ENCODE measurements at regions not wholly inside any gene's neighbourhood (a gene's known extent, or its start where the extent isn't known, plus 50 kb on each side); places are given as distances from the start of the nearest gene placed in this dataset.

DNA sequence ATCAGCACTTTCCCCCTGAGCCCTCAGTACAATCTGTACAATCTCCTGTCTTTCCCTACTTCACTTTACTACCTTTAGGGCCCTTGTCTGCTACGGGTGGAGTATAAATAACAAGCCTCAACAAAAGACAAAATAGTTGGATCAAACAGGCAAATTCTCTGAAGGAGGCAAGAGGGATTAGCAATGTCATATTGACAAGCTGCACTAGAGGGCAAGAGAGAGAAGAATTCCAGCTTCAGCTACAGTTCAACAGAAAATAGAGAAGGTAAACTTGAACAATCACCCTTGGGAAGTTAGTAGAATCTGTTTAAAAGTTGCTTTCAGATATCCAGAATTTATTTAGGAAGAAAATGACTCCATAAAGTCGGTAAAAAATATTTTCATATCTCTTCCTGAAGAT lies 68.4 kb upstream of the IZUMO3 start:
- DNase-seq, result no peak

DNA sequence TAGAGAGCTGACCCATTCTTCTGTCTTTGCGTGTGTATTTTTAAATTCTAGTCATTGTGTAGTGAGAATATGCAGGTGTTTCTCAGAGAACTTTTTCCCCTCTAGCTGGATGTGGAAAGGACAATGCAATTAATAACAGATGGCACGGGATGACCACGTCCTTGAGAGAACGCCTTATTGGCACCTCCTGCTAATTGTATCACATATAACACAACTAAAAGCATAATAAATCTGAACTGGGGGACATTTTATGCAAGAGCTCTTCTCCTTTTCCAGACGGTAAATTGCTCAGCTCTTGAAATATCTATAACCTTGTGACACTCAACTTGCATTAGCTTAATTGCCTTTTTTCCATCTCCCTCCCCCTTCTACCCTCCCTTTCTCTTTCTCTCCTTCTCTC lies 62.9 kb upstream of the IZUMO3 start:
- no peak for DNase-seq

DNA sequence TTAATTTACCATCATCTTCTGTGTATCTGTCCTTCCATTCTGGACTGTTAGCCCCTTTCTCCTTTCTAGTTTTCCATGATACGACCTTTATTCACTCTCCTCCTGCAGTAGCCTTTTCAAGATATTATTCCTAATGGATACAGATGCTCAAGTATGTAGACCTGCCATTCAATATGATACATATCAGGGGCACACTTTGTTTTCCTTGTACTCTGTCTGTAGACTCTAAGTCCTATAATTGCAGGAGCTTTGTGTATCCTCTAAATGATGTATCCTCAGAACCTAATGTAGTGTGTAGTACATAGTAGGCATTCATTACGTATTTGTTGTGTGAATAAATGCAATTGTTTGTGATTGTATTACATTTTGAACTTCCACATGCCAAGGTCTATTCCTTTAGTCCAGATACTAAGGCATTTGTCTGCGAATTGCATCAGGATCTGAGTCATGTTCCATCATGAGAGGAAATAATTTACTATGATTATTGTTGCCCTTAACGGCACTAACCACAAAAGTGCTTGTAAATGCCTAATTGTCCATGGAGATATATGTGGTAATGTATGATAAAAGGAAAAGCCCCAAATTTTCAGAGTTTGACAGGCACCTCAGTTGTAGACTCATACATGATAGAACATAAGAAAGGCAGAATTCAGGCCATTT lies 57.1 kb upstream of the IZUMO3 start:
- DNase-seq, result no peak

Measured in islet precursor cell (in vitro differentiated cells).